GM12878 (cell line): ENCODE measurements at regions not wholly inside any gene's neighbourhood (a gene's known extent, or its start where the extent isn't known, plus 50 kb on each side); places are given as distances from the start of the nearest gene placed in this dataset.

Source experiments
- CTCF ChIP-seq, 3 experiments: IDR thresholded peaks in 2 of 3; conservative IDR thresholded peaks in 1 of 3; 2 replicates each; pipeline ENCODE4 v1.5.1; 2011; ENCODE audit warnings: low read depth in 3 of 3, low read length in 3 of 3, mild to moderate bottlenecking in 3 of 3, control low read depth in 2 of 3, moderate library complexity in 2 of 3, inconsistent platforms in 1 of 3, mixed read lengths in 1 of 3; ENCODE audit not compliant: control insufficient read depth in 2 of 3, insufficient read depth in 1 of 3; ENCODE audit errors: extremely low read depth in 1 of 3
- TCF12 ChIP-seq: IDR thresholded peaks from 2 replicates; pipeline ENCODE4 v1.6.1; 2011; ENCODE audit warnings: low read depth, mild to moderate bottlenecking, low read length

- TF ChIP-seq CTCF (IDR thresholded peaks at IDR 0.05 in 2 of 3, conservative IDR thresholded peaks at IDR 0.05 in 1 of 3; ENCODE audit: control insufficient read depth in 2 of 3, extremely low read depth in 1 of 3, insufficient read depth in 1 of 3, low read depth in 3 of 3, low read length in 3 of 3) (no peak), TCF12 (no peak)
These were observed 944.3 kb upstream of the GHITM start for GRCh38 chr10:83195021-83195420.
